HepG2 (cell line): ENCODE measurements at regions not wholly inside any gene's neighbourhood (a gene's known extent, or its start where the extent isn't known, plus 50 kb on each side); places are given as distances from the start of the nearest gene placed in this dataset.

Experiments
- ATAC-seq: fragments of 200-7000 bp; cut with Tn5 transposase; 3 replicates; pipeline ENCODE4 v1.9.1; 2020; ENCODE audit warnings: mild to moderate bottlenecking, moderate library complexity
- BruUV-seq: library from RNA; stranded (reverse); fragments of 400-500 nt; replicated peaks from 2 replicates; lab custom pipeline; 2021; lab: Mats Ljungman, UMichigan
- CTCF ChIA-PET: fragments of 300-600 bp; formaldehyde crosslinking; extraction: SDS; loops from one replicate; lab custom pipeline; 2021; ENCODE audit warnings: low total read pairs, inconsistent platforms, low intra/inter-chr PET ratio; lab: Yijun Ruan, JAX
- POLR2A ChIA-PET: fragments of 350-600 bp; sonication (Branson Sonifier 250); formaldehyde crosslinking; loops from one replicate; lab custom pipeline; 2020; ENCODE audit warnings: antibody characterized with exemption, inconsistent platforms; lab: Yijun Ruan, JAX
- DNase-seq: peaks from one replicate; pipeline ENCODE4 v3.0.0-alpha.2; 2015; ENCODE audit warnings: low spot score
- FAIRE-seq: peaks from 3 replicates; lab custom pipeline; 2011; peaks lifted over from hg19 to GRCh38; lab: Jason Lieb, UNC
- H2AFZ ChIP-seq: one replicate; pipeline ENCODE4 v1.6.1; 2011; ENCODE audit warnings: low read length, inconsistent platforms
- H3K27ac ChIP-seq: fragments of 300-600 bp; 3 replicates; pipeline ENCODE4 v1.8.0; 2011; ENCODE audit warnings: mixed run types, mild to moderate bottlenecking, mixed read lengths, low read length, inconsistent platforms; ENCODE audit not compliant: insufficient read depth; ENCODE audit errors: extremely low read length
- H3K27me3 ChIP-seq, 2 experiments: fragments of 200-600 bp in 1 of 2; 2 replicates in 1 of 2; 3 replicates in 1 of 2; pipeline versions ENCODE4 v1.6.0 to v1.8.0; 2011; ENCODE audit warnings: low read length in 2 of 2, mild to moderate bottlenecking in 2 of 2, moderate library complexity in 2 of 2, inconsistent platforms in 1 of 2; ENCODE audit not compliant: insufficient read depth in 2 of 2, control insufficient read depth in 1 of 2
- H3K36me3 ChIP-seq, 2 experiments: fragments of 200-600 bp in 1 of 2; replicated peaks in 1 of 2; 2 replicates in 1 of 2; 3 replicates in 1 of 2; pipeline versions ENCODE4 v1.5.1 to v1.8.0; 2011; ENCODE audit warnings: low read length in 2 of 2, inconsistent platforms in 1 of 2; ENCODE audit not compliant: insufficient read depth in 2 of 2, control insufficient read depth in 1 of 2
- H3K4me1 ChIP-seq: 2 replicates; pipeline ENCODE4 v1.5.1; 2012; ENCODE audit warnings: low read length, inconsistent platforms; ENCODE audit not compliant: insufficient read depth
- H3K4me2 ChIP-seq: 2 replicates; pipeline ENCODE4 v1.6.0; 2011; ENCODE audit warnings: low read depth, low read length, inconsistent platforms
- H3K4me3 ChIP-seq, 3 experiments: fragments of 200-600 bp in 1 of 3; sonication (generic), shearing (Covaris generic) in 1 of 3; replicated peaks in 1 of 3; 2 replicates each; pipeline ENCODE4 v1.5.1; 2011 to 2016; ENCODE audit warnings: low read length in 3 of 3, inconsistent platforms in 2 of 3, low read depth in 2 of 3, mild to moderate bottlenecking in 2 of 3, control low read depth in 1 of 3, mixed read lengths in 1 of 3; ENCODE audit not compliant: insufficient read depth in 1 of 3
- H3K79me2 ChIP-seq: one replicate; pipeline ENCODE4 v1.6.1; 2011; ENCODE audit warnings: low read length, inconsistent platforms; ENCODE audit not compliant: insufficient read depth
- H3K9ac ChIP-seq: 2 replicates; pipeline ENCODE4 v1.6.0; 2011; ENCODE audit warnings: mild to moderate bottlenecking, low read depth, low read length, inconsistent platforms; ENCODE audit not compliant: insufficient read depth
- H3K9me3 ChIP-seq: 2 replicates; pipeline ENCODE4 v1.5.1; 2012; ENCODE audit warnings: mild to moderate bottlenecking, low read length
- H4K20me1 ChIP-seq: 2 replicates; pipeline ENCODE4 v1.6.0; 2011; ENCODE audit warnings: inconsistent platforms, mild to moderate bottlenecking, low read length, moderate library complexity; ENCODE audit not compliant: insufficient read depth
- E2F5 ChIP-seq: sonication (generic); formaldehyde crosslinking; conservative IDR thresholded peaks from 2 replicates; pipeline ENCODE4 v1.4.0; 2020; ENCODE audit warnings: missing genetic modification reagents
- GABPB1 ChIP-seq: IDR thresholded peaks from 2 replicates; pipeline ENCODE4 v1.6.1; 2016; ENCODE audit warnings: mild to moderate bottlenecking, missing genetic modification reagents, moderate library complexity, missing compliant biosample characterization
- HOXA3 ChIP-seq: sonication (generic); formaldehyde crosslinking; IDR thresholded peaks from 2 replicates; pipeline ENCODE4 v1.5.0; 2020; ENCODE audit warnings: missing genetic modification reagents
- NCOA5 ChIP-seq: sonication (generic); formaldehyde crosslinking; IDR thresholded peaks from 2 replicates; pipeline ENCODE4 v1.4.0; 2020; ENCODE audit warnings: missing genetic modification reagents
- ZNF724P ChIP-seq: sonication (generic); formaldehyde crosslinking; IDR thresholded peaks from 2 replicates; pipeline ENCODE4 v1.8.0; 2022; ENCODE audit warnings: missing genetic modification reagents, borderline replicate concordance
- ZNF782 ChIP-seq: sonication (generic); formaldehyde crosslinking; IDR thresholded peaks from 2 replicates; pipeline ENCODE4 v1.4.0; 2020; ENCODE audit warnings: missing genetic modification reagents, mild to moderate bottlenecking, borderline replicate concordance
- WGBS: methylation state at CpG from one replicate; pipeline ENCODE4 v1.1.6; 2017; ENCODE audit warnings: low lambda C conversion rate; 5-methylcytosine and 5-hydroxymethylcytosine counted together
- in situ Hi-C: cut with HindIII; loops from 2 replicates; pipeline ENCODE4 v1.10.0; 2017; ENCODE audit warnings: low pct_unique_long_range_greater_than_20kb; ENCODE audit not compliant: extremely low pct_ligation_motif_present
- intact Hi-C: fragments of 100-400 bp; cut with micrococcal nuclease; formaldehyde crosslinking; loops from one replicate; pipeline ENCODE4 v1.10.0; 2022; ENCODE audit not compliant: unreplicated experiment
- TF ChIP-seq, protein P1 (sequence below): sonication (generic); formaldehyde crosslinking; IDR thresholded peaks from 2 replicates; pipeline ENCODE4 v1.9.0; 2021; ENCODE audit warnings: missing genetic modification reagents, mild to moderate bottlenecking, borderline replicate concordance
- TF ChIP-seq, protein P2 (sequence below): sonication (generic); formaldehyde crosslinking; IDR thresholded peaks from 2 replicates; pipeline ENCODE4 v1.4.0; 2020; ENCODE audit warnings: missing genetic modification reagents, borderline replicate concordance
- TF ChIP-seq, protein P3 (sequence below): IDR thresholded peaks from 2 replicates; pipeline ENCODE4 v1.6.1; 2012; ENCODE audit warnings: inconsistent platforms

GRCh38 chr12:58640314-58640713, 280.0 kb downstream of the LRIG3 start:
- TF ChIP-seq GABPB1 (CRISPR knock-in tag) (no peak), E2F5 (CRISPR knock-in tag) (no peak)
- TF ChIP-seq, all 625 proteins: peak for 0
- Histone ChIP-seq H3K4me2 (no peak overlapping the region), H3K27ac (no peak overlapping the region), H3K4me3 (no peak overlapping the region), H4K20me1 (no peaks in the 10 kb centered on the region), H3K27me3 (no peaks in the 10 kb centered on the region), H2AFZ (no peak overlapping the region), H3K36me3 (no peaks in the 10 kb centered on the region), H3K4me1 (no peaks in the 10 kb centered on the region), H3K9me3 (no peaks in the 10 kb centered on the region), H3K9ac (no peak overlapping the region), H3K79me2 (no peaks in the 10 kb centered on the region)
- ChIA-PET CTCF (no interaction called here), POLR2A (no interaction called here)
- FAIRE-seq (no peak), ATAC-seq (no peak), DNase-seq (no peak)
- in situ Hi-C loops: no loop called here
- WGBS: 13% methylated on average over 1 of the region's 1 CpG
- intact Hi-C loops: no loop called here
- no TSS peak for BruUV-seq

DNA sequence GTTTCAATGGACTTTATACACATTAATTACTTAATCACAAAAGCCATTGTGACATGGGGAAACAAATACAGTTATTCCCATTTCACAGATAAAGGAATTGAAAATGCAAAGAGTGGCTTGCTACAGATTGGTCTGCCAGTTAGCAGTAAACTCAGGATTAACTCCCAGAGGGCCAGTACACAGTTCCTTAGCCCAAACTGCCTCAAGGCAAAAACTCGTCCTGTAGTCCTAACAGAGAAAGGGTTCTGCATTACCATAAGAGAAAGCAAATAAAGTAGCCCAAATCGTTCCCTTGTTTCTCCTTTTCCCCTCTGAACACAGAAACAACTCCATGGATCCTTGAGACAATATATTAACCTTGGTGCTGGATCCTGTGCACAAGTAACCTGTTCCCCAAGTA, 274.4 kb downstream of the LRIG3 start:
- ATAC-seq: no peak
- no peak for DNase-seq
- no peak for TF ChIP-seq NCOA5 (CRISPR knock-in tag)
- no peak for TF ChIP-seq E2F5 (CRISPR knock-in tag)
- no peak for TF ChIP-seq HOXA3 (CRISPR knock-in tag)
- TF ChIP-seq, protein P1, sequence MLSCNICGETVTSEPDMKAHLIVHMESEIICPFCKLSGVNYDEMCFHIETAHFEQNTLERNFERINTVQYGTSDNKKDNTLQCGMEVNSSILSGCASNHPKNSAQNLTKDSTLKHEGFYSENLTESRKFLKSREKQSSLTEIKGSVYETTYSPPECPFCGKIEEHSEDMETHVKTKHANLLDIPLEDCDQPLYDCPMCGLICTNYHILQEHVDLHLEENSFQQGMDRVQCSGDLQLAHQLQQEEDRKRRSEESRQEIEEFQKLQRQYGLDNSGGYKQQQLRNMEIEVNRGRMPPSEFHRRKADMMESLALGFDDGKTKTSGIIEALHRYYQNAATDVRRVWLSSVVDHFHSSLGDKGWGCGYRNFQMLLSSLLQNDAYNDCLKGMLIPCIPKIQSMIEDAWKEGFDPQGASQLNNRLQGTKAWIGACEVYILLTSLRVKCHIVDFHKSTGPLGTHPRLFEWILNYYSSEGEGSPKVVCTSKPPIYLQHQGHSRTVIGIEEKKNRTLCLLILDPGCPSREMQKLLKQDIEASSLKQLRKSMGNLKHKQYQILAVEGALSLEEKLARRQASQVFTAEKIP (CRISPR knock-in tag): no peak
- TF ChIP-seq, protein P2, sequence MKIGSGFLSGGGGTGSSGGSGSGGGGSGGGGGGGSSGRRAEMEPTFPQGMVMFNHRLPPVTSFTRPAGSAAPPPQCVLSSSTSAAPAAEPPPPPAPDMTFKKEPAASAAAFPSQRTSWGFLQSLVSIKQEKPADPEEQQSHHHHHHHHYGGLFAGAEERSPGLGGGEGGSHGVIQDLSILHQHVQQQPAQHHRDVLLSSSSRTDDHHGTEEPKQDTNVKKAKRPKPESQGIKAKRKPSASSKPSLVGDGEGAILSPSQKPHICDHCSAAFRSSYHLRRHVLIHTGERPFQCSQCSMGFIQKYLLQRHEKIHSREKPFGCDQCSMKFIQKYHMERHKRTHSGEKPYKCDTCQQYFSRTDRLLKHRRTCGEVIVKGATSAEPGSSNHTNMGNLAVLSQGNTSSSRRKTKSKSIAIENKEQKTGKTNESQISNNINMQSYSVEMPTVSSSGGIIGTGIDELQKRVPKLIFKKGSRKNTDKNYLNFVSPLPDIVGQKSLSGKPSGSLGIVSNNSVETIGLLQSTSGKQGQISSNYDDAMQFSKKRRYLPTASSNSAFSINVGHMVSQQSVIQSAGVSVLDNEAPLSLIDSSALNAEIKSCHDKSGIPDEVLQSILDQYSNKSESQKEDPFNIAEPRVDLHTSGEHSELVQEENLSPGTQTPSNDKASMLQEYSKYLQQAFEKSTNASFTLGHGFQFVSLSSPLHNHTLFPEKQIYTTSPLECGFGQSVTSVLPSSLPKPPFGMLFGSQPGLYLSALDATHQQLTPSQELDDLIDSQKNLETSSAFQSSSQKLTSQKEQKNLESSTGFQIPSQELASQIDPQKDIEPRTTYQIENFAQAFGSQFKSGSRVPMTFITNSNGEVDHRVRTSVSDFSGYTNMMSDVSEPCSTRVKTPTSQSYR (CRISPR knock-in tag): no peak
- TF ChIP-seq ZNF724P: no peak
- TF ChIP-seq, protein P3, sequence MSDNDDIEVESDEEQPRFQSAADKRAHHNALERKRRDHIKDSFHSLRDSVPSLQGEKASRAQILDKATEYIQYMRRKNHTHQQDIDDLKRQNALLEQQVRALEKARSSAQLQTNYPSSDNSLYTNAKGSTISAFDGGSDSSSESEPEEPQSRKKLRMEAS: no peak
- TF ChIP-seq ZNF782: no peak

More for the DNA sequence above, 274.4 kb downstream of the LRIG3 start:
- Histone ChIP-seq H3K9me3 (no peaks in the 10 kb centered on the region), H4K20me1 (no peaks in the 10 kb centered on the region), H3K4me1 (no peaks in the 10 kb centered on the region), H3K4me2 (no peak overlapping the region), H3K4me3 (no peak overlapping the region), H3K9ac (no peak overlapping the region), H3K27ac (no peak overlapping the region), H3K36me3 (no peaks in the 10 kb centered on the region), H3K79me2 (no peaks in the 10 kb centered on the region), H2AFZ (no peak overlapping the region), H3K27me3 (no peaks in the 10 kb centered on the region; a peak in 1 of 5 replicates)
- BruUV-seq: no TSS peak
- intact Hi-C loops (no loop called here), in situ Hi-C loops (no loop called here)
- POLR2A ChIA-PET: no interaction called here
- WGBS: 0% methylated on average over 2 of the region's 2 CpGs
- CTCF ChIA-PET: no interaction called here
- FAIRE-seq: no peak
